B cell (primary cell): ENCODE measurements at regions not wholly inside any gene's neighbourhood (a gene's known extent, or its start where the extent isn't known, plus 50 kb on each side); places are given as distances from the start of the nearest gene placed in this dataset.

ENCODE experiments used
- ATAC-seq: fragments of 200-7000 bp; cut with Tn5 transposase; one replicate; pipeline ENCODE4 v1.10.0; 2021; ENCODE audit warnings: low read depth, mild to moderate bottlenecking, moderate number of reproducible peaks, moderate library complexity
- CTCF ChIA-PET: fragments of 350-600 bp; sonication (Branson Sonifier 250); formaldehyde crosslinking; loops from one replicate; lab custom pipeline; 2021; ENCODE audit warnings: antibody characterized with exemption, inconsistent platforms; lab: Charles Lee
- POLR2A ChIA-PET: fragments of 350-600 bp; sonication (Branson Sonifier 250); formaldehyde crosslinking; loops from one replicate; lab custom pipeline; 2021; ENCODE audit warnings: antibody characterized with exemption; lab: Charles Lee
- DNase-seq: peaks from one replicate; pipeline ENCODE4 v3.0.0; 2013
- H2AFZ ChIP-seq: 2 replicates; pipeline ENCODE4 v1.6.1; 2012; ENCODE audit warnings: mild to moderate bottlenecking, low read depth, low read length; ENCODE audit not compliant: insufficient read depth, poor library complexity, severe bottlenecking
- H3K27ac ChIP-seq, 2 donors: 1 replicate in 1 of 2; 2 replicates in 1 of 2; pipeline ENCODE4 v1.5.1; 2012 to 2013; ENCODE audit warnings: low read length in 2 of 2, mild to moderate bottlenecking in 2 of 2, moderate library complexity in 1 of 2
- H3K27me3 ChIP-seq, 4 experiments: fragments of 200-600 bp in 1 of 4; sonication (generic) in 1 of 4; replicated peaks in 1 of 4; 1 replicate in 2 of 4; 2 replicates in 2 of 4; pipeline versions ENCODE4 v1.6.1 to v1.7.0; 2013 to 2016; ENCODE audit warnings: low read length in 3 of 4, mild to moderate bottlenecking in 2 of 4, mixed read lengths in 1 of 4, moderate library complexity in 1 of 4; ENCODE audit not compliant: insufficient read depth in 4 of 4, control insufficient read depth in 3 of 4; ENCODE audit errors: control extremely low read depth in 1 of 4
- H3K36me3 ChIP-seq, 2 experiments: replicated peaks in 1 of 2; 1 replicate in 1 of 2; 2 replicates in 1 of 2; pipeline versions ENCODE4 v1.6.1 to v1.7.1; 2013; ENCODE audit warnings: low read length in 1 of 2; ENCODE audit not compliant: insufficient read depth in 2 of 2, control insufficient read depth in 1 of 2; ENCODE audit errors: control extremely low read depth in 1 of 2, extremely low read depth in 1 of 2
- H3K4me1 ChIP-seq, 2 donors: fragments of 200-600 bp in 1 of 2; sonication (generic) in 1 of 2; 1 replicate in 1 of 2; 2 replicates in 1 of 2; pipeline versions ENCODE4 v1.5.1 to v1.6.1; 2013 to 2017; ENCODE audit warnings: low read length in 2 of 2; ENCODE audit not compliant: control insufficient read depth in 2 of 2, insufficient read depth in 2 of 2
- H3K4me2 ChIP-seq: replicated peaks from 2 replicates; pipeline ENCODE3; 2012; ENCODE audit warnings: mild to moderate bottlenecking, low read depth, low read length; ENCODE audit not compliant: poor library complexity, severe bottlenecking
- H3K4me3 ChIP-seq, 5 experiments: fragments of 200-600 bp in 1 of 5; sonication (generic) in 1 of 5; 1 replicate in 3 of 5; 2 replicates in 2 of 5; pipeline versions ENCODE4 v1.5.1 to v1.7.0; 2011 to 2016; ENCODE audit warnings: low read length in 4 of 5, mild to moderate bottlenecking in 4 of 5, low read depth in 2 of 5, control low read depth in 1 of 5, moderate library complexity in 1 of 5; ENCODE audit not compliant: insufficient read depth in 1 of 5; ENCODE audit errors: control extremely low read depth in 1 of 5, extremely low read depth in 1 of 5
- H3K79me2 ChIP-seq: fragments of 200-600 bp; sonication (generic); one replicate; pipeline ENCODE4 v1.6.0; 2016; ENCODE audit warnings: low read length; ENCODE audit not compliant: control insufficient read depth, insufficient read depth
- H3K9ac ChIP-seq: fragments of 200-600 bp; sonication (generic); 2 replicates; pipeline ENCODE4 v1.6.1; 2017; ENCODE audit warnings: mild to moderate bottlenecking, low read length, moderate library complexity
- H3K9me3 ChIP-seq, 3 donors: one replicate each; pipeline versions ENCODE4 v1.6.1 to v1.7.1; 2013; ENCODE audit warnings: low read length in 2 of 3; ENCODE audit not compliant: control insufficient read depth in 2 of 3, insufficient read depth in 1 of 3; ENCODE audit errors: control extremely low read depth in 1 of 3
- H4K20me1 ChIP-seq: 2 replicates; pipeline ENCODE4 v1.6.0; 2012; ENCODE audit warnings: mild to moderate bottlenecking, low read length; ENCODE audit not compliant: insufficient read depth, control insufficient read depth, poor library complexity, severe bottlenecking
- H3K27ac Mint-ChIP-seq: one replicate; pipeline ENCODE4 v1.8.0; 2021; ENCODE audit warnings: mixed read lengths
- H3K27me3 Mint-ChIP-seq: one replicate; pipeline ENCODE4 v1.8.0; 2021; ENCODE audit warnings: mixed read lengths
- H3K4me1 Mint-ChIP-seq: one replicate; pipeline ENCODE4 v1.8.0; 2021; ENCODE audit warnings: mixed read lengths
- H3K4me3 Mint-ChIP-seq: one replicate; pipeline ENCODE4 v1.8.0; 2021; ENCODE audit warnings: mixed read lengths
- H3K9me3 Mint-ChIP-seq: one replicate; pipeline ENCODE4 v1.8.0; 2022; ENCODE audit warnings: mixed read lengths; ENCODE audit not compliant: insufficient read depth
- EZH2 ChIP-seq: IDR thresholded peaks from 2 replicates; pipeline ENCODE4 v1.6.1; 2012; ENCODE audit warnings: borderline replicate concordance, low read depth, mild to moderate bottlenecking, moderate library complexity, low read length; ENCODE audit not compliant: insufficient read depth, poor library complexity, severe bottlenecking
- WGBS: methylation state at CpG from one replicate; pipeline ENCODE4 v1.1.5; 2013; ENCODE audit warnings: missing lambda C conversion rate; ENCODE audit not compliant: insufficient coverage; 5-methylcytosine and 5-hydroxymethylcytosine counted together
- intact Hi-C: fragments of 100-400 bp; cut with micrococcal nuclease; formaldehyde crosslinking; loops from one replicate; pipeline ENCODE4 v1.10.0; 2022
- TF ChIP-seq, protein P1 (sequence below): fragments of 200-600 bp; IDR thresholded peaks from one replicate; pipeline ENCODE4 v1.8.0; 2022; ENCODE audit warnings: antibody characterized with exemption, mild to moderate bottlenecking

DNA sequence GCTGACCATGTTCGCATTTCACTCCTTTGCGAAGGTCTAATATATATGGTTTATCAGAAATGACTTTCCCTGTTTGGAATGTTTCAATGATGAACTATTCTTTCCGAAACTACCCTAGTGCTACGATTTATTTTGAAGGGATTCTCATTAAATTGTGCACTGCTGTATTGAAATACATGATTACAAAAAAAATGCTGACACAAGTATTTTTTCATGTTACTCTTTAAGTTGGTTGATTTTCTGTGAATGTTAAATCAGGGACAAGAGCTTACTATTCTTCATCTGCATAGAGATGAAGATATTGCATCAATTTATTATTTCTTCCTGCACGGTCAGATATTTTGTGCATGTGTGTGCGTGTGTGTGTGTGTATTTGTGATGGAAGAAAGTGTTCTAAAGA is 731.5 kb upstream of the AGA start:
- Mint-ChIP-seq H3K4me1 (no peaks in the 10 kb centered on the region), H3K4me3 (no peak overlapping the region), H3K27me3 (no peaks in the 10 kb centered on the region), H3K27ac (no peak overlapping the region), H3K9me3 (no peaks in the 10 kb centered on the region)
- Histone ChIP-seq H3K36me3 (no peaks in the 10 kb centered on the region), H3K4me1 (no peaks in the 10 kb centered on the region), H3K4me3 (no peak overlapping the region), H3K9me3 (no peaks in the 10 kb centered on the region), H3K27me3 (no peaks in the 10 kb centered on the region), H3K79me2 (no peaks in the 10 kb centered on the region), H3K4me2 (no peak overlapping the region), H3K9ac (no peak overlapping the region), H4K20me1 (no peaks in the 10 kb centered on the region), H3K27ac (no peak overlapping the region), H2AFZ (no peak overlapping the region)
- ATAC-seq (no peak), DNase-seq (no peak)
- intact Hi-C loops, result no loop called here
- no peak for TF ChIP-seq EZH2
- TF ChIP-seq, protein P1, sequence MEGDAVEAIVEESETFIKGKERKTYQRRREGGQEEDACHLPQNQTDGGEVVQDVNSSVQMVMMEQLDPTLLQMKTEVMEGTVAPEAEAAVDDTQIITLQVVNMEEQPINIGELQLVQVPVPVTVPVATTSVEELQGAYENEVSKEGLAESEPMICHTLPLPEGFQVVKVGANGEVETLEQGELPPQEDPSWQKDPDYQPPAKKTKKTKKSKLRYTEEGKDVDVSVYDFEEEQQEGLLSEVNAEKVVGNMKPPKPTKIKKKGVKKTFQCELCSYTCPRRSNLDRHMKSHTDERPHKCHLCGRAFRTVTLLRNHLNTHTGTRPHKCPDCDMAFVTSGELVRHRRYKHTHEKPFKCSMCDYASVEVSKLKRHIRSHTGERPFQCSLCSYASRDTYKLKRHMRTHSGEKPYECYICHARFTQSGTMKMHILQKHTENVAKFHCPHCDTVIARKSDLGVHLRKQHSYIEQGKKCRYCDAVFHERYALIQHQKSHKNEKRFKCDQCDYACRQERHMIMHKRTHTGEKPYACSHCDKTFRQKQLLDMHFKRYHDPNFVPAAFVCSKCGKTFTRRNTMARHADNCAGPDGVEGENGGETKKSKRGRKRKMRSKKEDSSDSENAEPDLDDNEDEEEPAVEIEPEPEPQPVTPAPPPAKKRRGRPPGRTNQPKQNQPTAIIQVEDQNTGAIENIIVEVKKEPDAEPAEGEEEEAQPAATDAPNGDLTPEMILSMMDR, result no peak
- WGBS, result 100% methylated on average over 1 of the region's 6 CpGs
- CTCF ChIA-PET, result no interaction called here
- POLR2A ChIA-PET, result no interaction called here

DNA sequence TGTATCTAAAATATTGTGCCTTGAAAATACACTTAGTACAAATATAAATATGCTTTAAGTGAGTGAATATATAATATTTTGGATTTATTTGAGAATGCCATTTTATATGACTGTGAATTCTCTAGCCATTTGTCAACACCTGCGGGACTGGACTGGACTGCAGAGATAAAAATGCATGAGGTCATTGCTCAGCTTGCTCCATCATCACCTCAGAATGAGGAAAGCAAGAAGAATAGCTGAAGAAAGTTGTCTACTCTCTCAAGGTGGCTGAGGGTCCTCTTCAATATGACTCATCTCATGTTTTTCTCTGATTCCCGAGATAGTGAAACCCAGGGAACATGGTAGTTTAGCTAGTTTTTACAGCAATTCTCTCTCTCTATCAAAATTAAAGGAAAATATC is 732.5 kb upstream of the AGA start:
- H3K79me2 ChIP-seq, result no peaks in the 10 kb centered on the region
- no peak overlapping the region for H3K4me2 ChIP-seq
- DNase-seq, result no peak
- no peaks in the 10 kb centered on the region for H3K36me3 ChIP-seq
- H3K27me3 ChIP-seq, result no peaks in the 10 kb centered on the region
- ChIA-PET POLR2A (no interaction called here), CTCF (no interaction called here)
- no peaks in the 10 kb centered on the region for H3K9me3 ChIP-seq
- TF ChIP-seq, protein P1, result no peak
- no peak for TF ChIP-seq EZH2
- no peak overlapping the region for H3K4me3 Mint-ChIP-seq
- no peak overlapping the region for H3K9ac ChIP-seq
- no peak for ATAC-seq
- no peak overlapping the region for H3K4me3 ChIP-seq
- no peak overlapping the region for H3K27ac Mint-ChIP-seq
- H3K4me1 ChIP-seq, result no peaks in the 10 kb centered on the region
- no peak overlapping the region for H2AFZ ChIP-seq
- no CpG with 5 or more reads among the region's 2 CpGs for WGBS
- H4K20me1 ChIP-seq, result no peaks in the 10 kb centered on the region
- no peak overlapping the region for H3K27ac ChIP-seq
- intact Hi-C loops, result no loop called here
- H3K4me1 Mint-ChIP-seq, result no peaks in the 10 kb centered on the region
- H3K27me3 Mint-ChIP-seq, result no peaks in the 10 kb centered on the region
- no peaks in the 10 kb centered on the region for H3K9me3 Mint-ChIP-seq
